B cell (primary cell): ENCODE measurements at regions not wholly inside any gene's neighbourhood (a gene's known extent, or its start where the extent isn't known, plus 50 kb on each side); places are given as distances from the start of the nearest gene placed in this dataset.

Experiments
- ATAC-seq: fragments of 200-7000 bp; cut with Tn5 transposase; one replicate; pipeline ENCODE4 v1.10.0; 2021; ENCODE audit warnings: low read depth, mild to moderate bottlenecking, moderate number of reproducible peaks, moderate library complexity
- CTCF ChIA-PET: fragments of 350-600 bp; sonication (Branson Sonifier 250); formaldehyde crosslinking; loops from one replicate; lab custom pipeline; 2021; ENCODE audit warnings: antibody characterized with exemption, inconsistent platforms; lab: Charles Lee
- POLR2A ChIA-PET: fragments of 350-600 bp; sonication (Branson Sonifier 250); formaldehyde crosslinking; loops from one replicate; lab custom pipeline; 2021; ENCODE audit warnings: antibody characterized with exemption; lab: Charles Lee
- DNase-seq: peaks from one replicate; pipeline ENCODE4 v3.0.0; 2013
- H2AFZ ChIP-seq: 2 replicates; pipeline ENCODE4 v1.6.1; 2012; ENCODE audit warnings: mild to moderate bottlenecking, low read depth, low read length; ENCODE audit not compliant: insufficient read depth, poor library complexity, severe bottlenecking
- H3K27ac ChIP-seq, 2 donors: 1 replicate in 1 of 2; 2 replicates in 1 of 2; pipeline ENCODE4 v1.5.1; 2012 to 2013; ENCODE audit warnings: low read length in 2 of 2, mild to moderate bottlenecking in 2 of 2, moderate library complexity in 1 of 2
- H3K27me3 ChIP-seq, 4 experiments: fragments of 200-600 bp in 1 of 4; sonication (generic) in 1 of 4; replicated peaks in 1 of 4; 1 replicate in 2 of 4; 2 replicates in 2 of 4; pipeline versions ENCODE4 v1.6.1 to v1.7.0; 2013 to 2016; ENCODE audit warnings: low read length in 3 of 4, mild to moderate bottlenecking in 2 of 4, mixed read lengths in 1 of 4, moderate library complexity in 1 of 4; ENCODE audit not compliant: insufficient read depth in 4 of 4, control insufficient read depth in 3 of 4; ENCODE audit errors: control extremely low read depth in 1 of 4
- H3K36me3 ChIP-seq, 2 experiments: replicated peaks in 1 of 2; 1 replicate in 1 of 2; 2 replicates in 1 of 2; pipeline versions ENCODE4 v1.6.1 to v1.7.1; 2013; ENCODE audit warnings: low read length in 1 of 2; ENCODE audit not compliant: insufficient read depth in 2 of 2, control insufficient read depth in 1 of 2; ENCODE audit errors: control extremely low read depth in 1 of 2, extremely low read depth in 1 of 2
- H3K4me1 ChIP-seq, 2 donors: fragments of 200-600 bp in 1 of 2; sonication (generic) in 1 of 2; 1 replicate in 1 of 2; 2 replicates in 1 of 2; pipeline versions ENCODE4 v1.5.1 to v1.6.1; 2013 to 2017; ENCODE audit warnings: low read length in 2 of 2; ENCODE audit not compliant: control insufficient read depth in 2 of 2, insufficient read depth in 2 of 2
- H3K4me2 ChIP-seq: replicated peaks from 2 replicates; pipeline ENCODE3; 2012; ENCODE audit warnings: mild to moderate bottlenecking, low read depth, low read length; ENCODE audit not compliant: poor library complexity, severe bottlenecking
- H3K4me3 ChIP-seq, 5 experiments: fragments of 200-600 bp in 1 of 5; sonication (generic) in 1 of 5; 1 replicate in 3 of 5; 2 replicates in 2 of 5; pipeline versions ENCODE4 v1.5.1 to v1.7.0; 2011 to 2016; ENCODE audit warnings: low read length in 4 of 5, mild to moderate bottlenecking in 4 of 5, low read depth in 2 of 5, control low read depth in 1 of 5, moderate library complexity in 1 of 5; ENCODE audit not compliant: insufficient read depth in 1 of 5; ENCODE audit errors: control extremely low read depth in 1 of 5, extremely low read depth in 1 of 5
- H3K79me2 ChIP-seq: fragments of 200-600 bp; sonication (generic); one replicate; pipeline ENCODE4 v1.6.0; 2016; ENCODE audit warnings: low read length; ENCODE audit not compliant: control insufficient read depth, insufficient read depth
- H3K9ac ChIP-seq: fragments of 200-600 bp; sonication (generic); 2 replicates; pipeline ENCODE4 v1.6.1; 2017; ENCODE audit warnings: mild to moderate bottlenecking, low read length, moderate library complexity
- H3K9me3 ChIP-seq, 3 donors: one replicate each; pipeline versions ENCODE4 v1.6.1 to v1.7.1; 2013; ENCODE audit warnings: low read length in 2 of 3; ENCODE audit not compliant: control insufficient read depth in 2 of 3, insufficient read depth in 1 of 3; ENCODE audit errors: control extremely low read depth in 1 of 3
- H4K20me1 ChIP-seq: 2 replicates; pipeline ENCODE4 v1.6.0; 2012; ENCODE audit warnings: mild to moderate bottlenecking, low read length; ENCODE audit not compliant: insufficient read depth, control insufficient read depth, poor library complexity, severe bottlenecking
- H3K27ac Mint-ChIP-seq: one replicate; pipeline ENCODE4 v1.8.0; 2021; ENCODE audit warnings: mixed read lengths
- H3K27me3 Mint-ChIP-seq: one replicate; pipeline ENCODE4 v1.8.0; 2021; ENCODE audit warnings: mixed read lengths
- H3K4me1 Mint-ChIP-seq: one replicate; pipeline ENCODE4 v1.8.0; 2021; ENCODE audit warnings: mixed read lengths
- H3K4me3 Mint-ChIP-seq: one replicate; pipeline ENCODE4 v1.8.0; 2021; ENCODE audit warnings: mixed read lengths
- H3K9me3 Mint-ChIP-seq: one replicate; pipeline ENCODE4 v1.8.0; 2022; ENCODE audit warnings: mixed read lengths; ENCODE audit not compliant: insufficient read depth
- CTCF ChIP-seq: fragments of 200-600 bp; IDR thresholded peaks from one replicate; pipeline ENCODE4 v1.8.0; 2022; ENCODE audit warnings: antibody characterized with exemption, mild to moderate bottlenecking
- EZH2 ChIP-seq: IDR thresholded peaks from 2 replicates; pipeline ENCODE4 v1.6.1; 2012; ENCODE audit warnings: borderline replicate concordance, low read depth, mild to moderate bottlenecking, moderate library complexity, low read length; ENCODE audit not compliant: insufficient read depth, poor library complexity, severe bottlenecking
- WGBS: methylation state at CpG from one replicate; pipeline ENCODE4 v1.1.5; 2013; ENCODE audit warnings: missing lambda C conversion rate; ENCODE audit not compliant: insufficient coverage; 5-methylcytosine and 5-hydroxymethylcytosine counted together
- intact Hi-C: fragments of 100-400 bp; cut with micrococcal nuclease; formaldehyde crosslinking; loops from one replicate; pipeline ENCODE4 v1.10.0; 2022

DNA sequence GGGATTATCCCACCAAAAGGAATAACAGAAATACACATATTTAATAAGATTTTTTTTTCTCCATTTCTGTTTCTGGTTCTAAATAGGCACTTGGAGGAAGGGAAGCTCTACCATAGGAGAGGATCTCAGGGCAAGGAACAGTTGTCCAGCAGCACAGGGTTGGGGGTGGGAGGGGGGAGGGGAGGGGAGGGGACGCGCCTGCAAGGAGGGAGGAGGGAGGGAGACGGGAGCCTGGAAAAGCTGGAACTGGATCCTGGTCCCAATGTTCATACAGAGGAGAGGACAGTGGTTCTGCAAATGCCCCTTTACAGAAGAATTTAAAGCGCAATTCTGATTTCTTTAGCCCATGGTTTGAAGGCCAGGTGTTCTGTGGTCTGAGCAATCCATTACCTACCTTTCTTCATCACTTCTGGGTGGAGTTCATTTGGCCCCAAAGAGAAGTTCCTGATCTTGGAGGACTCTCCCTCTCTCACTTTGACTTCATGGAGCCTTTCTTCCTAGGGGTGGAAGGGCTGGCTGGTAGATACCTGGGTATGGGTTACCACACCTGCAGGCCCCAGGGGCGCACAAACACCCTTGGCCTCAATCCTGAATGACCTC, 348.9 kb upstream of the NCAM1 start:
- WGBS = no CpG with 5 or more reads among the region's 5 CpGs
- no peaks in the 10 kb centered on the region for H3K9me3 Mint-ChIP-seq
- peaks cover 0 to 6% (median 0%) of the 10 kb centered on the region in 4 experiments for H3K27me3 ChIP-seq
- no peak for TF ChIP-seq EZH2
- no peak for TF ChIP-seq CTCF
- ChIA-PET POLR2A (no interaction called here), CTCF (no interaction called here)
- ATAC-seq (no peak), DNase-seq (no peak)
- H2AFZ ChIP-seq = no peak overlapping the region
- H3K27ac Mint-ChIP-seq = no peak overlapping the region
- H3K4me1 ChIP-seq = no peaks in the 10 kb centered on the region
- no peaks in the 10 kb centered on the region for H3K36me3 ChIP-seq
- H3K9me3 ChIP-seq = no peaks in the 10 kb centered on the region
- no peak overlapping the region for H3K9ac ChIP-seq
- intact Hi-C loops = no loop called here
- no peak overlapping the region for H3K4me3 Mint-ChIP-seq
- no peaks in the 10 kb centered on the region for H3K4me1 Mint-ChIP-seq
- H3K4me3 ChIP-seq = no peak overlapping the region
- H3K27me3 Mint-ChIP-seq = peaks cover 7% of the 10 kb centered on the region
- no peak overlapping the region for H3K4me2 ChIP-seq
- no peak overlapping the region for H3K27ac ChIP-seq
- H3K79me2 ChIP-seq = no peaks in the 10 kb centered on the region
- no peaks in the 10 kb centered on the region for H4K20me1 ChIP-seq

DNA sequence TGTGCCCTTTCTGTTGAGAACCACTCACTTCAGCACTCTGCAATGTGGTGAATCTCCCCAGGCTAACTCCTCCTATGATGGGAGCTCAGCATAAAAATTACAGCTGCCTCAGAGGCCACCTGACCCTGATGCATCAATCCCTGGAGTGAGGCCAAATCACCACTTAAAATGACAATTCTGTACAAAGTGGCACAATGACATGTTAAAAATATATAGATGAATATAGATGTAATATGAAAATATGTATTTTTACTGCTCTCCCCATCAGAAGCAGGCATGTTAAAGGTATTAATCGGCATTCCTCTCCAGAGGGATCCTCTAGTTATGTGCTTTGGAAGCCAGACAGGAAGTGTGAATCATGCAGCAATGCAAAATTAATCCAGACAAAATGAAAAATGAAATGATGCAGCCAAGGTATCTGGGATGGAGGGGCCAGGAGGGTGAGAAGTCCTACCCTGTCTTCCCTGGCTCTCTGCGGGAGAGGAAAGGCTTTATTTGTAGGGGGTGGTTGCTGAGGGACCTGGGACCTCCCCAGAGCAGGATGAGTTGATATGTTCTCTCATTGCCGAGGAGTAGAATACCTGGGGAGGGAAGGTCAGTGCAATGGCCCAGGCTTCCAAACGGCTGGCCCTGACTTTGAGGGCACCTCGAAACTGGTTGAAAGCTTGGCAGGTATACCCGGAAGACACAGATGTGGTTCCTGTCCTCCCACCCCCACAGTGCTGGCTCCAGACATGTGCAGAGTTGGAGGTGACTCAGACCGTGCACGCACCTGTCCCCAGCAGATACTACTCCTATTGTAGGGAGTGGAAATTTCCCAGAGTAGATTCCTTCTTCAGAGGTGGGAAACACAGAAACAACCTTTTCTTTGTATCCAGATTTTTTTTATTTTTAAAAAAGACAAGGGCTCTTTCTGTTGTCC, 347.9 kb upstream of the NCAM1 start:
- WGBS = 82% methylated on average over 6 of the region's 8 CpGs
- H3K4me2 ChIP-seq = no peak overlapping the region

More for the DNA sequence above, 347.9 kb upstream of the NCAM1 start:
- ChIA-PET CTCF (no interaction called here), POLR2A (no interaction called here)
- Histone ChIP-seq H3K27ac (no peak overlapping the region), H4K20me1 (no peaks in the 10 kb centered on the region), H3K4me3 (no peak overlapping the region), H3K27me3 (peaks cover 0 to 6% (median 0%) of the 10 kb centered on the region in 4 experiments), H3K79me2 (no peaks in the 10 kb centered on the region), H3K9me3 (no peaks in the 10 kb centered on the region), H3K9ac (no peak overlapping the region), H3K4me1 (no peaks in the 10 kb centered on the region), H3K36me3 (no peaks in the 10 kb centered on the region), H2AFZ (no peak overlapping the region)
- H3K4me1 Mint-ChIP-seq = no peaks in the 10 kb centered on the region
- H3K9me3 Mint-ChIP-seq = no peaks in the 10 kb centered on the region
- no peak for TF ChIP-seq EZH2
- no peak for TF ChIP-seq CTCF
- no peak for DNase-seq
- no peak for ATAC-seq
- no peak overlapping the region for H3K27ac Mint-ChIP-seq
- H3K27me3 Mint-ChIP-seq = peaks cover 7% of the 10 kb centered on the region
- intact Hi-C loops = no loop called here
- no peak overlapping the region for H3K4me3 Mint-ChIP-seq
